Activated naive CD8-positive, alpha-beta T cell treated with anti-CD3 and anti-CD28 coated beads for 36 hours (primary cell): ENCODE measurements at regions not wholly inside any gene's neighbourhood (a gene's known extent, or its start where the extent isn't known, plus 50 kb on each side); places are given as distances from the start of the nearest gene placed in this dataset.

Experiments used
- DNase-seq: peaks from one replicate; pipeline ENCODE4 v3.0.0; 2021
- H3K27ac Mint-ChIP-seq: one replicate; pipeline ENCODE4 v1.8.0; 2022; ENCODE audit warnings: mild to moderate bottlenecking, moderate library complexity, mixed read lengths
- H3K27me3 Mint-ChIP-seq: one replicate; pipeline ENCODE4 v1.8.0; 2022; ENCODE audit warnings: mild to moderate bottlenecking, mixed read lengths
- H3K36me3 Mint-ChIP-seq: one replicate; pipeline ENCODE4 v1.8.0; 2021; ENCODE audit warnings: mild to moderate bottlenecking, mixed read lengths
- H3K4me1 Mint-ChIP-seq: one replicate; pipeline ENCODE4 v1.8.0; 2021; ENCODE audit warnings: mixed read lengths
- H3K4me3 Mint-ChIP-seq: one replicate; pipeline ENCODE4 v1.8.0; 2022; ENCODE audit warnings: mild to moderate bottlenecking, moderate library complexity, mixed read lengths
- H3K9me3 Mint-ChIP-seq: one replicate; pipeline ENCODE4 v1.8.0; 2022; ENCODE audit warnings: mixed read lengths

GRCh38 chrX:45385757-45386156, 185.1 kb upstream of the DIPK2B start:
- H3K36me3 Mint-ChIP-seq, result no peaks in the 10 kb centered on the region
- no peak overlapping the region for H3K4me3 Mint-ChIP-seq
- H3K27ac Mint-ChIP-seq, result no peak overlapping the region
- no peaks in the 10 kb centered on the region for H3K4me1 Mint-ChIP-seq
- H3K9me3 Mint-ChIP-seq, result peaks cover 1% of the 10 kb centered on the region
- no peak for DNase-seq
- H3K27me3 Mint-ChIP-seq, result no peaks in the 10 kb centered on the region

- Mint-ChIP-seq H3K27ac (no peak overlapping the region), H3K4me3 (no peak overlapping the region), H3K27me3 (no peaks in the 10 kb centered on the region), H3K36me3 (no peaks in the 10 kb centered on the region), H3K4me1 (no peaks in the 10 kb centered on the region), H3K9me3 (no peaks in the 10 kb centered on the region)
- no peak for DNase-seq
Observed at GRCh38 chrX:45381841-45382240, 181.2 kb upstream of the DIPK2B start.

DNA sequence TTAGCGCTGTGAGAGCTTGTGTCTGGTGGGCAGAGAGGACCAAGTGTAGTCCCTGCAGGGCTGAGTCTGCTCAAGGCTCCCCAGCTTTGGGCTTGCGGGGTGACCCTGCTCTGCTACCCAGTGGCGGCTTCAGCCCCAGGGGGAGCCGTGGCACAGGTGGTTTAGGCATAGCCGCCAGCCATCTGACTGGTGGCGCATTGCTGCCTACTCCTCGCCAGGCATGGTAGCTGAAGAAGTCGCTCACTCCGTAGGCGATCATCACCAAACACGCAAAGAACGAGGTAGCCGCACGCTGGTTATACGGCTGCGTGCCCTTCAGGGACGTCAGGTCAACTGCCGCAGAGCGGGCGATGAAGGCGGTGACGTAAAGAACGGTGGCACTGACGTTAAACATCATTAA, 180.7 kb upstream of the DIPK2B start:
- Mint-ChIP-seq H3K36me3 (no peaks in the 10 kb centered on the region), H3K27ac (no peak overlapping the region)

DNA sequence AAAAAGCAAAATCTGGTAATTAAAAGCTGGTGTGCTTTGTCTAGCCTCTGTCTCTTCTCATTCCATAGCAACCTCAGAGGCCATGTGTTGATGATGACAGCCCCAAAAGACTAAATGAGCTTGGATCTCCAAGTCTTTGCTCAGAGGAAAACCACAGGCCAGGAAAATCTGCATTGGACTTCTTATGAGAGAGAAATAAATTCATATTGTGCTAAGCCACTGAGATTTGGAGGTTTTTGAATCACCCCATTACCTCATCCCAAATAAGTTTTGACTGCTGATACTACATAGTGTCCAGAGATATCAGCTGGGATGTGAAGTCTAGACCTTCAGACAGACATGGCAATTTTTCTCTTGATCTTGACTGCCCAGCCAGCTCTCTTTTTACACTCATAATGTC, 178.6 kb upstream of the DIPK2B start:
- Mint-ChIP-seq H3K4me3 (no peak overlapping the region), H3K36me3 (no peaks in the 10 kb centered on the region), H3K27ac (no peak overlapping the region), H3K27me3 (peaks cover under 1% of the 10 kb centered on the region), H3K4me1 (no peaks in the 10 kb centered on the region), H3K9me3 (no peaks in the 10 kb centered on the region)
- no peak for DNase-seq

More for the DNA sequence above, 180.7 kb upstream of the DIPK2B start:
- Mint-ChIP-seq H3K4me1 (no peaks in the 10 kb centered on the region), H3K27me3 (no peaks in the 10 kb centered on the region), H3K4me3 (no peak overlapping the region), H3K9me3 (no peaks in the 10 kb centered on the region)
- DNase-seq, result no peak

GRCh38 chrX:45372151-45372550, 171.5 kb upstream of the DIPK2B start:
- H3K4me1 Mint-ChIP-seq, result no peaks in the 10 kb centered on the region
- H3K27ac Mint-ChIP-seq, result no peak overlapping the region
- no peak overlapping the region for H3K4me3 Mint-ChIP-seq
- DNase-seq, result no peak
- peaks cover 4% of the 10 kb centered on the region for H3K27me3 Mint-ChIP-seq
- peaks cover 3% of the 10 kb centered on the region for H3K36me3 Mint-ChIP-seq
- H3K9me3 Mint-ChIP-seq, result peaks cover 12% of the 10 kb centered on the region

DNA sequence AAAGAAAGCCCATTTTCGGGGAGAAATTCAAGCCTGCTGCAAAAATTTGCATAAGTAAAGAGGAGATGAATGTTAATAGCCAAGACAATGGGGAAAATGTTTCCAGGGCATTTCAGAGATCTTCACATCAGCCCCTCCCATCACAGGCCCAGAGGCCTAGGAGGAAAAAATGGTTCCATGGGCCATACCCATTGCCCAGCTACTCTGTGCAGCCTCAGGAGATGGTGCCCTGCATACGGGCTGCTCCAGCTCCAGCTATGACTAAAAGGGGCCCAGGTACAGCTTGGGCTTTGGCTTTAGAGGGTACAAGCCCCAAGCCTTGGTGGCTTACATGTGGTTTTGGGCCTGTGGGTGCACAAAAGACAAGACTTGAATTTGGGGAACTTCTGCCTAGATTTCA, 168.0 kb upstream of the DIPK2B start:
- peaks cover 11% of the 10 kb centered on the region for H3K9me3 Mint-ChIP-seq
- DNase-seq, result no peak
- H3K36me3 Mint-ChIP-seq, result peaks cover 3% of the 10 kb centered on the region
- no peaks in the 10 kb centered on the region for H3K27me3 Mint-ChIP-seq
- no peak overlapping the region for H3K4me3 Mint-ChIP-seq
- H3K4me1 Mint-ChIP-seq, result no peaks in the 10 kb centered on the region
- H3K27ac Mint-ChIP-seq, result no peak overlapping the region

GRCh38 chrX:45363596-45363995, 162.9 kb upstream of the DIPK2B start:
- H3K9me3 Mint-ChIP-seq, result peaks cover 6% of the 10 kb centered on the region
- H3K4me1 Mint-ChIP-seq, result no peaks in the 10 kb centered on the region
- H3K27me3 Mint-ChIP-seq, result no peaks in the 10 kb centered on the region
- no peak overlapping the region for H3K4me3 Mint-ChIP-seq
- peaks cover 2% of the 10 kb centered on the region for H3K36me3 Mint-ChIP-seq
- no peak overlapping the region for H3K27ac Mint-ChIP-seq
- DNase-seq, result no peak

DNA sequence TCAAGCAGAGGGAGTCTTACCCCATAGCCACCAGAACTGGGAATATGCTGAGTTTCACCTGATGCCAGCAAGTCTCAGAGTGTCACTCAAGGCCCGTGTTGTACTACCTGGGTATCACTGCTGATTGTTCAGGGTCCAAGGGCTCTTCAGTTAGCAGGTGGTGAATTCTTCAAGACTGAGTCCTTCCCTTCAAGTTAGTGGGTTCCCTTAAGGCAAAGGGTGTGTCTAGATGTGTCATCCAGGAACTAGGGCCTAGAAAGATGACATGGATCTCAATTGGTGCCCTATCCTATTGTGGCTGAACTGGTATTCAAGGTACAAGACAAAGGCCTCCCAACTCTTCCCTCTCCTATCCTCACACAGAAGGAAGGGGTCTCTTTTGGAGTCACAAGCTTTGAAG, 159.9 kb upstream of the DIPK2B start:
- Mint-ChIP-seq H3K27me3 (no peaks in the 10 kb centered on the region), H3K4me3 (no peak overlapping the region), H3K27ac (no peak overlapping the region), H3K9me3 (peaks cover 5% of the 10 kb centered on the region), H3K36me3 (no peaks in the 10 kb centered on the region), H3K4me1 (no peaks in the 10 kb centered on the region)
- DNase-seq, result no peak

DNA sequence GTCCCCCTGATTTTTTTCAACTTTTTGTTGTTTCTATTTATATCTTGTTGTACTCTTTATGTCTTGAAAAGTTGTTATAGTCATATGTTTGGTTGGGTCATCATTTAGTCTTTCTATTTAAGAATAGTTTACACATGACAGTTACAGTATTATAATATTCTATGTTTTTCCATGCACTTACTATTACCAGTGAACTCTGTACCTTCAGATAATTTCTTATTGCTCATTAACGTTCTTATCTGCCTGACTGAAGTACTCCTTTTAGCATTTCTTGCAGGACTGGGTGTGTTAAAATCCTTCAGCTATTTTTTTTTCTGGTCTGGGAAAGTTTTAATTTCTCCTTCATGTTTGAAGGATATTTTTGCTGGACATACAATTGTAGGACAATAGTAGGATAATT, 157.7 kb upstream of the DIPK2B start:
- Mint-ChIP-seq H3K4me3 (no peak overlapping the region), H3K27me3 (no peaks in the 10 kb centered on the region), H3K27ac (no peak overlapping the region), H3K36me3 (no peaks in the 10 kb centered on the region), H3K4me1 (no peaks in the 10 kb centered on the region), H3K9me3 (peaks cover 5% of the 10 kb centered on the region)
- no peak for DNase-seq

DNA sequence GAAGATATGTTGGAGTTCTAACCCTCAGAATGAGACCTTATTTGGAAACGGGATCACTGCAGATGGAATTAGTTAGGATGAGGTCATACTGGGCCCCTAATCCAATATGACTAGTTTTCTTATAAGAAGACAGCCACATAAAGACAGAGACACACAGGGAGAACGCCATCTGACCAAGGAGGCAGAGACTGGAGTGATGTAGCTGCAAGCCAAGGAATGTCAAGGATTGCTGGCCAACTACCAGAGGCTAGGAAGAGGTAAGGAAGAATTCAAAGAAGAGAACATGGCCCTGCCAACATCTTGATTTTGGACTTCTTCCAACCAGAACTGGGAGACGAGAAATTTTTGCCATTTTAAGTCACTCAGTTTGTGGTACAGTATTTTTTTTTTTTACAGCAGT, 152.8 kb upstream of the DIPK2B start:
- Mint-ChIP-seq H3K4me3 (no peak overlapping the region), H3K27me3 (no peaks in the 10 kb centered on the region), H3K4me1 (no peaks in the 10 kb centered on the region), H3K36me3 (no peaks in the 10 kb centered on the region), H3K27ac (no peak overlapping the region), H3K9me3 (peaks cover 9% of the 10 kb centered on the region)
- no peak for DNase-seq

- Mint-ChIP-seq H3K27ac (no peak overlapping the region), H3K9me3 (peaks cover 8% of the 10 kb centered on the region), H3K4me3 (no peak overlapping the region), H3K4me1 (no peaks in the 10 kb centered on the region), H3K36me3 (no peaks in the 10 kb centered on the region), H3K27me3 (no peaks in the 10 kb centered on the region)
- DNase-seq, result no peak
Observed at GRCh38 chrX:45352611-45353010, 151.9 kb upstream of the DIPK2B start.

DNA sequence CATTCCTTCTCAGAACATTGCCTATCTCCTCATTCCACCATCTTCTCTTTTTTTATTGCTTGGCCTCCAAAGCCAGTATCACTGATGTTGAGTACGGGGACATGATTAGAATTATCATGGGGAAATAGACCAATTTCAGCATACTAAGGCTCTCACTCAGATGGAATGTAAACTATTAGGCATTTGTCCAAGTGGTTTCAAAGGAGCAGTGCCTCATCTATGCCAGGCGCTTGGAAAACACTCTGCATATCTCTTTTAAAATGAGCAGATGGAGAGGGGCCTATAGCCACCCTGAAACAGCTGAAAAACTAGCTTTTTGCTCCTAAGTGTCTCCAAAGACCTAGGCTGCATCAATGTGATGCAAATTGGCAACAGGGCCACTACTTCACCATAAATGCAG, 150.8 kb upstream of the DIPK2B start:
- no peak for DNase-seq
- H3K4me1 Mint-ChIP-seq, result no peaks in the 10 kb centered on the region
- H3K9me3 Mint-ChIP-seq, result peaks cover 8% of the 10 kb centered on the region
- H3K36me3 Mint-ChIP-seq, result no peaks in the 10 kb centered on the region
- H3K27ac Mint-ChIP-seq, result no peak overlapping the region
- no peak overlapping the region for H3K4me3 Mint-ChIP-seq
- no peaks in the 10 kb centered on the region for H3K27me3 Mint-ChIP-seq

DNA sequence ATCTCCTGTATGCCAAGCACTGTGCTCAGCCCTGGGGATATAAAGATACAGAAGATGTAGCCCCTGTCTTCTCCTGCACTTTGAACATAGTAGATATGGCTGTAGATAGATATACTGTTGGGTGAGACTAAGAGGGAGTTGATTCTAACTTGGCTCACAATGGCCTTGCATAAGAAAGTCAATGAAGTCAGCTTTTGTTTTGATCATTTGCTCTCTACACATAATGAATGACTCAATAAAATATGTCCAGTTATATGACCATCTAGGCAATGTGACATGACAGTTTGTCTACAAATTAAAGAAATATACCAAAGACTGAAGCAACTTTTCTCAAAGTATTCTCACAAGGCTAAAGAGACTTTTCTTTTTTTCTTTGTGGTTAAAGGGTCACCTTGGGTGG, 147.6 kb upstream of the DIPK2B start:
- Mint-ChIP-seq H3K4me1 (no peaks in the 10 kb centered on the region), H3K36me3 (no peaks in the 10 kb centered on the region), H3K27me3 (no peaks in the 10 kb centered on the region), H3K27ac (no peak overlapping the region), H3K9me3 (peaks cover 4% of the 10 kb centered on the region), H3K4me3 (no peak overlapping the region)
- no peak for DNase-seq

DNA sequence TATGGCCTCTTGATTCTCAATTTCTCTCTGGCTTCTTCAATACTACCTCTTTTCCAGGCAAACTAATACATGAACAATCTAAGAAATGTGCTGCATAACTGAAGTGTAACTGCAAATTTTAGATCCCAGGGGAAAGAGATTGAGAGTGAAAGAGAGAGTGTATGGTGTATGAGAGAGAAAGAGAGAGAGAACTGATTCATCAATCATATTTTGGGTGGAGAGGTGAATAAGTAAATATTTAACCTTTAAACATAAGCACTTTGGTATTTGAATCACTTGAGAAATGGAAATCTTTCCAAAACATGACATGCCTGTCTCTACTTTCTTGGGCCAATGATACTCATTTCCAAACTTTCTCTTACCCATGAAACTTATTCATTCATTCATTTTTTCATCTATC, 147.2 kb upstream of the DIPK2B start:
- no peaks in the 10 kb centered on the region for H3K36me3 Mint-ChIP-seq
- H3K4me3 Mint-ChIP-seq, result no peak overlapping the region
- peaks cover 4% of the 10 kb centered on the region for H3K9me3 Mint-ChIP-seq
- no peak for DNase-seq
- H3K27me3 Mint-ChIP-seq, result no peaks in the 10 kb centered on the region
- H3K4me1 Mint-ChIP-seq, result no peaks in the 10 kb centered on the region
- H3K27ac Mint-ChIP-seq, result no peak overlapping the region

- no peak overlapping the region for H3K4me3 Mint-ChIP-seq
- no peak overlapping the region for H3K27ac Mint-ChIP-seq
- DNase-seq, result no peak
- H3K36me3 Mint-ChIP-seq, result no peaks in the 10 kb centered on the region
- no peaks in the 10 kb centered on the region for H3K9me3 Mint-ChIP-seq
- H3K27me3 Mint-ChIP-seq, result no peaks in the 10 kb centered on the region
- no peaks in the 10 kb centered on the region for H3K4me1 Mint-ChIP-seq
Observed at GRCh38 chrX:45344594-45344993, 143.9 kb upstream of the DIPK2B start.

GRCh38 chrX:45329217-45329616, 128.5 kb upstream of the DIPK2B start:
- no peaks in the 10 kb centered on the region for H3K4me1 Mint-ChIP-seq
- peaks cover under 1% of the 10 kb centered on the region for H3K27me3 Mint-ChIP-seq
- no peak for DNase-seq
- no peaks in the 10 kb centered on the region for H3K36me3 Mint-ChIP-seq
- no peaks in the 10 kb centered on the region for H3K9me3 Mint-ChIP-seq
- H3K27ac Mint-ChIP-seq, result no peak overlapping the region
- no peak overlapping the region for H3K4me3 Mint-ChIP-seq

DNA sequence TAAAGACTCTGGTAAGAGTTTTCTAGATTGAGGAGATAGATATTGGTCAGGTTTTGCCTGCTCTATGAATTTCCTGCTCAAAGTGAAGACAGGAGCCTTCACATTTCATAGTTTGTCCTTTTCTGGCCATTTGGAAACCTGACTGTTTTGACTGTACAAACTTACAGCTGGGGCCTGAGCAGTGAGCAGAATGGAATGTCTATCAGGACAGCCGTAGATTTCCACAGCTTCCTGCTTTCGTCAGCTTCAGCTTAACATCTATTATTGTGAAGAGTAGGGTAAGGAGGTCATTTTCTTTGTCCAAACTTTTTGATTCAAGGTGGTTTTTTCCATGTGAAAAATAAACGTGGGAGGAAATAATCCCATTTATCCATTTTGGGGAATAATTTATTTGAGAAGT, 124.3 kb upstream of the DIPK2B start:
- Mint-ChIP-seq H3K9me3 (no peaks in the 10 kb centered on the region), H3K27ac (no peak overlapping the region), H3K27me3 (peaks cover 5% of the 10 kb centered on the region), H3K36me3 (no peaks in the 10 kb centered on the region), H3K4me1 (no peaks in the 10 kb centered on the region), H3K4me3 (no peak overlapping the region)
- no peak for DNase-seq
